GM18507 (cell line): ENCODE measurements at regions not wholly inside any gene's neighbourhood (a gene's known extent, or its start where the extent isn't known, plus 50 kb on each side); places are given as distances from the start of the nearest gene placed in this dataset.
"Not testable (repeated sequence)": the region's sequence is repeated elsewhere in the genome, so short reads cannot be mapped to it uniquely, and the experiment has no call there.

Source experiments
- DNase-seq: peaks from one replicate; pipeline ENCODE4 v3.0.0; 2011; ENCODE audit warnings: low read depth; ENCODE audit not compliant: insufficient read length; ENCODE audit errors: extremely low spot score
- FAIRE-seq: peaks from 2 replicates; lab custom pipeline; 2011; peaks lifted over from hg19 to GRCh38; lab: Jason Lieb, UNC

DNA sequence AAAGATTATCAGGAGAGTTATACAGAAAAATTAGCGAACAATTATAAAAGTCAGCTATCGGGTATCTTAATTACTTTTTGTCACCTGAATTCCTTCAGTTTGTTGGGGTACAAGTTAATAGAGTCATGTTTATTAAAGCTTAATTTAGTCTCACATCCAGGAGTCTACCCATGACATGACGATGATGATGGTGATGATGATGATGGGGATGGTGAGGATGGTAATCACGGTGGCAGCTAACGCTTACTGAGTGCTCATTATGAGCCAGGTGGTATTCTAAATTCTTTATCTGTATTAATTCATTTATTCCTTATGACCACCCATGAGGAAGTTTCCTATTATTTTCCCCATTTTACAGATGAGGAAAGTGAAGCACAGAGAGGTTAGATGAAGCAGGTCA lies 208.6 kb upstream of the KIF2A start:
- DNase-seq (no peak), FAIRE-seq (no peak)

- DNase-seq, result no peak
- FAIRE-seq, result no peak
Measured at GRCh38 chr5:62100201-62100600, 205.8 kb upstream of the KIF2A start.

DNA sequence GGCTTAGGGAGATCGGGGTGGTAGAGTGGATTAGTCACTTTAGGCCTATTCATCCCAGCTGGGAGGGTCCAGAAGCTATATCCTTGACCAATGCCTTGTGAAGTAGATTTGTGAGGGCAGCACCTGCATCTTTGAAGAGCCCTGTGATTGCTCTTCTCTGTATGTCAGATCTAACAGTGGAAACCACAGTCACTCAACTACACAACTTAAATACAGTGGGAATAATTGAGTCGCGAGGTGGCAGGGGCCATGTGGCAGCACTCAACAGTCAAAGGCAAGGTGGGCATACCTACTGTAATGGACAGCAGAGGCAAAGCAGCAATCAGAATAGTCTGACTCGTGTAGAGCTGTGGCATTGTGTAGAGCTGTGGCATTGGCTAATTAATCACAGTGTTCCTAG lies 202.1 kb upstream of the KIF2A start:
- FAIRE-seq, DNase-seq: not testable (repeated sequence)

- DNase-seq (no peak), FAIRE-seq (no peak)
Measured at GRCh38 chr5:62111428-62111827, 194.6 kb upstream of the KIF2A start.

GRCh38 chr5:62112689-62113228 lies 193.2 kb upstream of the KIF2A start:
- FAIRE-seq (no peak), DNase-seq (no peak)

GRCh38 chr5:62115014-62115413 lies 191.0 kb upstream of the KIF2A start:
- FAIRE-seq (no peak), DNase-seq (no peak)

- FAIRE-seq, result no peak
- no peak for DNase-seq
Measured at GRCh38 chr5:62124266-62124665, 181.7 kb upstream of the KIF2A start.

DNA sequence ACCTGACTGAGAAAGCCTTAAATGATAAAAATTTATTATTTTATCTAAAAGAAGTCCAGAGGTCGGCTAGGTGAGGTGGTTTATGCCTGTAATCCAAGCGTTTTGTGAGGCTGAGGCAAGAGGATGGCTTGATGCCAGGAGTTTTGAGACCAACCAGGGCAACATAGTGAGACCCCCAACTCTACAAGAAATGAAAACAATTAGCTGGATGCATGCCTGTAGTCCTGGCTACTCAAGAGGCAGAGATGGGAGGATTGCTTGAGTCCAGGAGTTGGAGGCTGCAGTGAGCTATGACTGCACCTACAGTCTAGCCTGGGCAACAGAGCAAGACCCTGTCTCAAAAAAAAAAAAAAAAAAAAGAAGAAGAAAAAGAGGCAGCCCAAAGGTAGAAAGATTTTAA lies 179.9 kb upstream of the KIF2A start:
- DNase-seq (no peak), FAIRE-seq (no peak)

GRCh38 chr5:62127098-62127736 lies 178.8 kb upstream of the KIF2A start:
- DNase-seq, result no peak

GRCh38 chr5:62130107-62130506 lies 175.9 kb upstream of the KIF2A start:
- FAIRE-seq (no peak), DNase-seq (no peak)

More at GRCh38 chr5:62127098-62127736, 178.8 kb upstream of the KIF2A start:
- FAIRE-seq, result no peak

- no peak for FAIRE-seq
Measured at GRCh38 chr5:62132276-62132675, 173.7 kb upstream of the KIF2A start.

GRCh38 chr5:62133426-62133825 lies 172.6 kb upstream of the KIF2A start:
- DNase-seq (no peak), FAIRE-seq (no peak)

More at GRCh38 chr5:62132276-62132675, 173.7 kb upstream of the KIF2A start:
- DNase-seq, result no peak

DNA sequence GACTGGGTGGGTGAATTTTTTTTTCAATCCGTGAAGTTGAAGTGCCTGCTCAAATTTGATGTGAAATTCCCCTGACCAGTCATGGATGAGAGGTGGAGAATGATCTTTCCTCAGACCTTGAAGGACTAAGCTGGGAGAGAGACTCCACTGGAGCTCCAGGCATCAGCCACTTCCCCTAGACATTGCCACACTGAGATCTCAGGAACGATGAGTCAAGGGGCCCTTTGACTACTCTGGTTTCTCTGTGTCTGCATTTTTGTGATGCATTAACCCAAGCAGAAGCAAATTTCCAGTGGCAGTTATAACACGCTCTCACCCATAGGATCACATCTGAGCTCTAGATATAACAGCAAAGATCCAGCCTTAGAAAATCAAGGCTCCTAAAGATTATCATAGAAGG lies 171.2 kb upstream of the KIF2A start:
- FAIRE-seq (no peak), DNase-seq (no peak)

DNA sequence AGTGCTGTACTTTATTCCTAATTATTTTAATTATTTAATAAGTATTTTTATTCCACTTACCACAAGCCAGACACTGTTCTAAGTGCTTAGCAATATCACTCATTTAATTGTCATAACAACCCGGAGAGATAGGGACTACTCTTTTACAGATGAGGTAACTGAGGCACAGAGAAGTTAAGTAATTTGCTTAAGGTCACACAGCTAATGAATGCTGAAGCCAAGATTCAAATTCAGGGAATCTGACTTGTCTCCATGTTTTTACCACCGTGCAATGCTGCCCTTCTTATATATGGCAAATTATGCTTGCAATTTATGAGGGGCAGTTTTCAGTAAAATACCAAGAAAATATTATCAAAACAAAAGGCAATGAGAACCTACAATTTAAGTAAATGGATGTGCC lies 168.4 kb upstream of the KIF2A start:
- no peak for FAIRE-seq
- no peak for DNase-seq

DNA sequence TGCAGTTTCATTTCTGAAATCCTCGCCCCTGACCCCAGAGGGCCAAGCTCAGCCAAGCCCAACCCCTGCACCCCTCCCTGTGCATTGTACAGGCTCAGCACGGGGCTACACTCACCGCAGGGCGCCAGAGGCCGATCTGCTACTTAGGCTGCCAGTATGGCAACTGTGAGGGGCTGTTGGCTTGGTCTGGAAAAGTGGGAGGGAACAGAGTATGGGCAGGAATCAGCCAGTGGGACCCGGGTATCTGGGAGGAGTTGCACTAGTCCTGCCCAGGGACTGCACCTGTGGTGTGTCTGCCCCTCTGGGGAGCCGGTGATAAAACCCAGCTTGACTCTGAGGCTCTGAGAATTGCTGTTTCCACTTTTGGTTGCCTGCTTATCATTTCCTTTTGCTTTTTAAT lies 167.4 kb upstream of the KIF2A start:
- FAIRE-seq (no peak), DNase-seq (no peak)

DNA sequence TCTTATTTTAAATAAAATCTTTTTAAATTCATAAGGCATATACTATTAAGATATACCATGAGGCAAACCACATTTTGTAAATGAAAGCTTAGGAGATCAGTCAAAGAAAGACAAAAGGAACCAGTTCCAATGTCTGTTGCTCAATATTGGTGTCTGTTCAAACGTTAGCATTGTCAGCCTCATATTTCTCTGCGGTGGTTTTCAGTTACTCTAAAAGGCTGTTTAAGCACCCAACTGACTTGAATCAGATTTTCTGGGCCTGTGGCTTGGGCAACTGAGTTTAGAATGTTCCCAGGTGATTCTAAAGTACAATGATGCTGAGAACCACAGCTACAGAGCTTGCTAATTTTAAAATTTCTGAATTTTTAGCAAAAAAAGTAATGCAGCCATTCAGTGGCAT lies 166.3 kb upstream of the KIF2A start:
- FAIRE-seq, result no peak
- no peak for DNase-seq

DNA sequence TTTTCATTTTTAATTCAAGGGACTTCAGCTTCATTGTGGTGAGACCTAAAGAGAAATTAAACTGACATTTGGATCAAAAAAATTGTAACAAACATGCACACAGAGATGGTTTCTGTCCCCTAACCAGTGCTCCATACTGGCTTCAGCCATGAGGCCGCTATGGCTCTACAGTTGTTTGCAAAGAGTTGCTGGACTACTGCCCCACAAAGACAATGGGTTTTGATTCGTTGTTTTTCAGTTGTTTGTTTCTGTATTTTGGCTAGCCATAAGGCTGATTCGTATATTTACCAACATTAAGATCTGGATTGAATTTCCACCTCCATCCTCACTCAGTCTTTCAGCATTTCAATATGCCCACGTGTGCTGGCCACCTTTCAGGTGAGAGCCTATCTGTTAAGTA lies 163.7 kb upstream of the KIF2A start:
- FAIRE-seq (no peak), DNase-seq (no peak)

DNA sequence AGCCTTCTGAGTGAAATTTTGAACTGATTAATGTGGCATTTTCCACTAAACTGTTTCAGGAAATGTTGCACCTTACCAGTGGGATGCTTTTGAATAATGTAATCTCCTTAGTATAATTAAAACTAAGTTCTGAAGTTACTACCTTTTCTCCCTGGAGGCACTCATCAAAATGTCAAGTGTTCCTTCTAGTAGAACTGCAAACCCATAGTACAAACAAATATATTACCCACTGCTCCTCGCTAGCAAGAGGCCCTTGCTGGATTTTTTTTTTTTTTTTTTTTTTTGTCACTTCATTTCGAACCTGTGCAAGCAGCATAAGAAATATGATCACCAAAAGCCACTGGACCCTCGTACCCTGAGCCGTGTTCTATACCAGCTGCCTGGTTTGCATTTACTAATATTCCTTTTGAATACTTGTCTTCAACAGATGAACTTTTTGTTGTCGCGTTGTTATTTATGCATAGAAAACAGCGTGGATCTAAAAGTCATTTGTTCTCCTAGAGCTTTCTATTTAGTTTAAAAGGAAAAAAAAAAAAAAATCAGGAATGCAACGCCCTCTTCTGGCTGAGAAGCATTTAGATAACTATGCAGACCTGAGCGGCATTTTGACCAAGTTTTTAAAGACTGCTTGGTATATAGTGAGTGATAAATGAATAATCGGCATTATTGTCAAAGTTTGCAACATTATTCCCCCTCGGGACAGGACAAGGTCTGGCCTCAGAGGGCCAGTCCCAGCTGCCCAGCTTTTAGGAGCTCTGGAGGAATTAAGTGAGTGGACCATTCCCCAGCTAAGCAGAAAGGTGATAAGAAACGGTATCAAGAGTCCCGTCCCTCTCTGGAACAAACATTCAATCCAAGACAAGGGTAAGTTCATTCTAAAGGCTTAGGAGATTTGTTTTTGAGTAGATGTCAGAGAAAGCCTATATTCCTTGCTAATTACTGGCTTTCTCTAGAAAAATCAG lies 162.5 kb upstream of the KIF2A start:
- DNase-seq, result no peak
- FAIRE-seq, result peak; percentile 42

GRCh38 chr5:62144401-62145022 lies 161.5 kb upstream of the KIF2A start:
- no peak for FAIRE-seq

DNA sequence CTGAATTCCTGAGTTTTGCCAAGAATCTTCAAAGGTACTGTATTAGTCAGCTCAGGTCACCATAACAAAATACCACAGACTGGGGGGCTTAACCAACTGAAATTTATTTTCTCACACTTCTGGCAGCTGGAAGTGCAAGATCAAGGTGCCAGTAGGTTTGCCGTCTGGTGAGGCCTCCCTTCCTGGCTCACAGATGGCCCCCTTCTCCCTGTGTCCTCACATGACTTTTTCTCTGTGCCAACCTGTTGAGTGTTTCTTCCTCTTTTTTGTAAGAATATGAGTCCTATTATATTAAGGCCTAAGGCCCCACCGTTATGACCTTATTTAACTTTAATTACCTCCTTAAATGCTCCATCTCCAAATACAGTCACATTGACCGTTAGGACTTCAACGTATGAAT lies 156.1 kb upstream of the KIF2A start:
- no peak for DNase-seq
- FAIRE-seq, result no peak

More at GRCh38 chr5:62144401-62145022, 161.5 kb upstream of the KIF2A start:
- no peak for DNase-seq
